Loucy (cell line): ENCODE measurements at regions not wholly inside any gene's neighbourhood (a gene's known extent, or its start where the extent isn't known, plus 50 kb on each side); places are given as distances from the start of the nearest gene placed in this dataset.
"Not testable (repeated sequence)": the region's sequence is repeated elsewhere in the genome, so short reads cannot be mapped to it uniquely, and the experiment has no call there.

Source experiments
- H2AFZ ChIP-seq: fragments of 200-600 bp; sonication (generic); 2 replicates; pipeline ENCODE4 v1.6.0; 2016; ENCODE audit warnings: antibody characterized with exemption, mild to moderate bottlenecking, low read length, moderate library complexity
- H3F3A ChIP-seq: fragments of 200-600 bp; 2 replicates; pipeline ENCODE4 v1.6.0; 2016; ENCODE audit warnings: antibody characterized with exemption, low read depth, mild to moderate bottlenecking
- H3K27me3 ChIP-seq: fragments of 200-600 bp; sonication (generic); 2 replicates; pipeline ENCODE4 v1.6.1; 2014; ENCODE audit warnings: low read length, mild to moderate bottlenecking; ENCODE audit not compliant: insufficient read depth, poor library complexity, severe bottlenecking
- H3K36me3 ChIP-seq: fragments of 200-600 bp; sonication (generic); 2 replicates; pipeline ENCODE4 v1.6.1; 2016; ENCODE audit warnings: low read length; ENCODE audit not compliant: insufficient read depth
- H3K4me1 ChIP-seq: fragments of 200-600 bp; sonication (generic); 2 replicates; pipeline ENCODE4 v1.5.1; 2014; ENCODE audit warnings: low read length, mild to moderate bottlenecking; ENCODE audit not compliant: insufficient read depth, poor library complexity, severe bottlenecking
- H3K4me2 ChIP-seq: fragments of 200-600 bp; sonication (generic); 2 replicates; pipeline ENCODE4 v1.6.0; 2014; ENCODE audit warnings: antibody characterized with exemption, low read length, low read depth, mild to moderate bottlenecking; ENCODE audit not compliant: poor library complexity, severe bottlenecking
- H3K4me3 ChIP-seq: fragments of 200-600 bp; sonication (generic); 2 replicates; pipeline ENCODE4 v1.5.1; 2014; ENCODE audit warnings: low read length, mild to moderate bottlenecking, mixed read lengths; ENCODE audit not compliant: poor library complexity, severe bottlenecking
- H3K79me2 ChIP-seq: fragments of 200-600 bp; sonication (generic); 2 replicates; pipeline ENCODE4 v1.6.1; 2014; ENCODE audit warnings: low read length; ENCODE audit not compliant: insufficient read depth
- H3K9ac ChIP-seq: fragments of 200-600 bp; sonication (generic); 2 replicates; pipeline ENCODE4 v1.6.0; 2014; ENCODE audit warnings: mild to moderate bottlenecking, low read depth, low read length, moderate library complexity; ENCODE audit not compliant: poor library complexity, severe bottlenecking
- H3K9me2 ChIP-seq: fragments of 200-600 bp; sonication (generic); replicated peaks from 2 replicates; pipeline ENCODE4 v1.6.1; 2016; ENCODE audit warnings: low read depth, low read length, mixed read lengths
- H3K9me3 ChIP-seq: fragments of 200-600 bp; sonication (generic); 2 replicates; pipeline ENCODE4 v1.6.1; 2014; ENCODE audit warnings: mild to moderate bottlenecking, antibody characterized with exemption, low read length, low read depth; ENCODE audit not compliant: insufficient read depth
- H4K20me1 ChIP-seq: fragments of 200-600 bp; sonication (generic); 2 replicates; pipeline ENCODE4 v1.6.0; 2014; ENCODE audit warnings: antibody characterized with exemption, low read length, mild to moderate bottlenecking; ENCODE audit not compliant: insufficient read depth, poor library complexity, severe bottlenecking
- CTCF ChIP-seq: fragments of 200-600 bp; sonication (generic); conservative IDR thresholded peaks from 2 replicates; pipeline ENCODE4 v1.5.1; 2014; ENCODE audit warnings: mild to moderate bottlenecking, antibody characterized with exemption, low read length
- EZH2phosphoT487 ChIP-seq: fragments of 200-600 bp; IDR thresholded peaks from 2 replicates; pipeline ENCODE4 v1.6.1; 2018; ENCODE audit warnings: antibody characterized with exemption, mild to moderate bottlenecking, moderate library complexity, borderline replicate concordance

- no peaks in the 10 kb centered on the region for H3K9me2 ChIP-seq
Observed at GRCh38 chrX:109172091-109172602, 309.7 kb downstream of the GUCY2F start.

GRCh38 chrX:109155161-109155560 lies 326.7 kb downstream of the GUCY2F start:
- Histone ChIP-seq H3K9ac (no peak overlapping the region), H2AFZ (no peak overlapping the region), H3K4me3 (no peak overlapping the region), H3K9me2 (no peaks in the 10 kb centered on the region), H3K9me3 (no peaks in the 10 kb centered on the region), H3K4me1 (no peaks in the 10 kb centered on the region), H3K79me2 (no peaks in the 10 kb centered on the region), H3K27me3 (no peaks in the 10 kb centered on the region), H3F3A (no peaks in the 10 kb centered on the region), H3K36me3 (no peaks in the 10 kb centered on the region), H3K4me2 (no peak overlapping the region), H4K20me1 (no peaks in the 10 kb centered on the region)
- TF ChIP-seq EZH2phosphoT487 (no peak), CTCF (no peak)

More at GRCh38 chrX:109172091-109172602, 309.7 kb downstream of the GUCY2F start:
- Histone ChIP-seq H3F3A (no peaks in the 10 kb centered on the region), H3K36me3 (no peaks in the 10 kb centered on the region), H4K20me1 (no peaks in the 10 kb centered on the region), H3K4me1 (no peaks in the 10 kb centered on the region), H2AFZ (no peak overlapping the region), H3K9ac (no peak overlapping the region), H3K79me2 (no peaks in the 10 kb centered on the region), H3K4me3 (no peak overlapping the region), H3K27me3 (no peaks in the 10 kb centered on the region), H3K9me3 (no peaks in the 10 kb centered on the region), H3K4me2 (no peak overlapping the region)
- TF ChIP-seq CTCF, result no peak
- TF ChIP-seq EZH2phosphoT487, result no peak

GRCh38 chrX:109144173-109144572 lies 337.7 kb downstream of the GUCY2F start:
- not testable (repeated sequence) for H3K36me3 ChIP-seq, H2AFZ ChIP-seq, H3K79me2 ChIP-seq, H3F3A ChIP-seq, H3K27me3 ChIP-seq, H3K9ac ChIP-seq, H4K20me1 ChIP-seq, H3K9me3 ChIP-seq, H3K4me3 ChIP-seq, H3K9me2 ChIP-seq, H3K4me2 ChIP-seq, H3K4me1 ChIP-seq

DNA sequence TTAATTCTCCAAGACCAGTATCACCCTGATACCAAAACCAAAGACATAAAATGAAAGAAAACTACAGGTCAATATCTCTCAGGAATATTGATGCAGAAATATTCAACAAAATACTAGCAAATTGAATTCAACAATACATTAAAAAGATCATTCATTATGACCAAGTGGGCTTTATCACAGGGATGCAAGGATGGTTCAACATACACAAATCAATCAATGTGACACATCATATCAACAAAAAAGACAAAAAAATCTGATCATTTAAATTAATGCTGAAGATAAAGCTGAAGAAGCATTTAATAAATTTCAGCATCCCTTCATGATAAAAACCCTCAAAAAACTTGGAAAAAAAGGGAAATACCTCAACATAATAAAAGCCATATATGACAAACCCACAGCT lies 341.4 kb downstream of the GUCY2F start:
- no peaks in the 10 kb centered on the region for H3K9me3 ChIP-seq
- no peaks in the 10 kb centered on the region for H4K20me1 ChIP-seq
- no peaks in the 10 kb centered on the region for H3K79me2 ChIP-seq
- H3F3A ChIP-seq, result no peaks in the 10 kb centered on the region
- no peak overlapping the region for H3K4me3 ChIP-seq
- H3K9ac ChIP-seq, result no peak overlapping the region
- H3K4me1 ChIP-seq, result no peaks in the 10 kb centered on the region
- no peaks in the 10 kb centered on the region for H3K9me2 ChIP-seq
- H3K4me2 ChIP-seq, result no peak overlapping the region
- no peak for TF ChIP-seq EZH2phosphoT487
- TF ChIP-seq CTCF, result no peak
- no peaks in the 10 kb centered on the region for H3K36me3 ChIP-seq
- no peak overlapping the region for H2AFZ ChIP-seq
- H3K27me3 ChIP-seq, result no peaks in the 10 kb centered on the region
